H9 (cell line): ENCODE measurements at regions not wholly inside any gene's neighbourhood (a gene's known extent, or its start where the extent isn't known, plus 50 kb on each side); places are given as distances from the start of the nearest gene placed in this dataset.

Experiments used
- DNase-seq: peaks from one replicate; pipeline ENCODE4 v3.0.0-alpha.2; 2017
- H2AFZ ChIP-seq: one replicate; pipeline ENCODE4 v1.6.1; 2013; ENCODE audit warnings: mild to moderate bottlenecking, low read length, control low read depth, moderate library complexity
- H2AK5ac ChIP-seq: 2 replicates; pipeline ENCODE4 v1.6.1; 2013; ENCODE audit warnings: low read length, control low read depth, mixed read lengths; ENCODE audit not compliant: insufficient read length
- H2BK120ac ChIP-seq: one replicate; pipeline ENCODE4 v1.6.1; 2013; ENCODE audit warnings: low read depth, mild to moderate bottlenecking, low read length, control low read depth, inconsistent platforms; ENCODE audit not compliant: poor library complexity, severe bottlenecking
- H2BK12ac ChIP-seq: 2 replicates; pipeline ENCODE4 v1.6.1; 2013; ENCODE audit warnings: low read length, control low read depth, mixed read lengths, low read depth; ENCODE audit not compliant: insufficient read length
- H2BK15ac ChIP-seq: 2 replicates; pipeline ENCODE4 v1.6.1; 2013; ENCODE audit warnings: low read depth, low read length, control low read depth
- H2BK20ac ChIP-seq: one replicate; pipeline ENCODE4 v1.6.1; 2013; ENCODE audit warnings: low read depth, mild to moderate bottlenecking, low read length, control low read depth, inconsistent platforms; ENCODE audit not compliant: poor library complexity, severe bottlenecking
- H2BK5ac ChIP-seq: 2 replicates; pipeline ENCODE4 v1.6.1; 2013; ENCODE audit warnings: low read length, control low read depth, mixed read lengths; ENCODE audit not compliant: insufficient read length
- H3K14ac ChIP-seq: 2 replicates; pipeline ENCODE4 v1.6.1; 2013; ENCODE audit warnings: low read length, control low read depth; ENCODE audit not compliant: insufficient read depth
- H3K18ac ChIP-seq: 2 replicates; pipeline ENCODE4 v1.6.1; 2013; ENCODE audit warnings: low read depth, mild to moderate bottlenecking, mixed read lengths, low read length, control low read depth; ENCODE audit not compliant: insufficient read length
- H3K23ac ChIP-seq: 2 replicates; pipeline ENCODE4 v1.6.1; 2013; ENCODE audit warnings: low read length, control low read depth, mixed read lengths, low read depth; ENCODE audit not compliant: insufficient read length
- H3K23me2 ChIP-seq: 2 replicates; pipeline ENCODE4 v1.6.1; 2013; ENCODE audit warnings: low read depth, mild to moderate bottlenecking, mixed read lengths, low read length, control low read depth; ENCODE audit not compliant: insufficient read length, poor library complexity, severe bottlenecking
- H3K27ac ChIP-seq: 2 replicates; pipeline ENCODE4 v1.5.1; 2013; ENCODE audit warnings: low read length, control low read depth, mixed read lengths, low read depth; ENCODE audit not compliant: insufficient read length
- H3K27me3 ChIP-seq: 2 replicates; pipeline ENCODE4 v1.6.1; 2013; ENCODE audit warnings: low read length, control low read depth, inconsistent platforms; ENCODE audit not compliant: insufficient read depth
- H3K4ac ChIP-seq: 2 replicates; pipeline ENCODE4 v1.6.1; 2013; ENCODE audit warnings: low read depth, mild to moderate bottlenecking, control low read depth, inconsistent platforms, low read length, moderate library complexity
- H3K4me1 ChIP-seq: 2 replicates; pipeline ENCODE4 v1.6.1; 2013; ENCODE audit warnings: low read length, control low read depth, inconsistent platforms; ENCODE audit not compliant: insufficient read depth
- H3K4me2 ChIP-seq: 2 replicates; pipeline ENCODE4 v1.6.1; 2013; ENCODE audit warnings: low read length, control low read depth, mixed read lengths; ENCODE audit not compliant: insufficient read length, insufficient read depth
- H3K56ac ChIP-seq: 2 replicates; pipeline ENCODE4 v1.6.1; 2013; ENCODE audit warnings: low read depth, mild to moderate bottlenecking, mixed read lengths, low read length, control low read depth; ENCODE audit not compliant: insufficient read length
- H3K79me1 ChIP-seq: 2 replicates; pipeline ENCODE4 v1.6.1; 2013; ENCODE audit warnings: low read depth, mild to moderate bottlenecking, moderate library complexity, low read length, control low read depth, inconsistent platforms; ENCODE audit not compliant: insufficient read depth, poor library complexity, severe bottlenecking
- H3K79me2 ChIP-seq: 2 replicates; pipeline ENCODE4 v1.6.1; 2013; ENCODE audit warnings: low read length, control low read depth, inconsistent platforms; ENCODE audit not compliant: insufficient read depth
- H3K9ac ChIP-seq: 2 replicates; pipeline ENCODE4 v1.6.1; 2013; ENCODE audit warnings: low read length, control low read depth, mixed read lengths; ENCODE audit not compliant: insufficient read length; ENCODE audit errors: extremely low read depth
- H3K9me3 ChIP-seq: one replicate; pipeline ENCODE4 v1.6.1; 2013; ENCODE audit warnings: low read depth, low read length, inconsistent platforms; ENCODE audit not compliant: control insufficient read depth
- H3T11ph ChIP-seq: one replicate; pipeline ENCODE4 v1.6.1; 2013; ENCODE audit warnings: mild to moderate bottlenecking, low read length, control low read depth, inconsistent platforms
- H4K20me1 ChIP-seq: one replicate; pipeline ENCODE4 v1.6.1; 2013; ENCODE audit not compliant: control insufficient read depth, insufficient read length, insufficient read depth
- H4K5ac ChIP-seq: 2 replicates; pipeline ENCODE4 v1.6.1; 2013; ENCODE audit warnings: low read depth, mild to moderate bottlenecking, mixed read lengths, low read length, control low read depth; ENCODE audit not compliant: insufficient read length
- H4K8ac ChIP-seq: replicated peaks from 2 replicates; pipeline ENCODE4 v1.6.1; 2013; ENCODE audit warnings: low read length, control low read depth, mixed read lengths, low read depth; ENCODE audit not compliant: insufficient read length
- H4K91ac ChIP-seq: 2 replicates; pipeline ENCODE4 v1.6.1; 2013; ENCODE audit warnings: low read depth, mild to moderate bottlenecking, moderate library complexity, mixed read lengths, low read length, control low read depth; ENCODE audit not compliant: insufficient read length
- H3K27ac Mint-ChIP-seq, 3 experiments: 2 replicates in 2 of 3; 3 replicates in 1 of 3; pipeline ENCODE4 v1.8.0; 2020 to 2021; ENCODE audit warnings: mixed read lengths in 3 of 3, mild to moderate bottlenecking in 1 of 3, moderate library complexity in 1 of 3
- H3K27me3 Mint-ChIP-seq: 2 replicates; pipeline ENCODE4 v1.8.0; 2021; ENCODE audit warnings: low read depth, mild to moderate bottlenecking, moderate library complexity, mixed read lengths
- H3K36me3 Mint-ChIP-seq, 3 experiments: 2 replicates in 2 of 3; 3 replicates in 1 of 3; pipeline ENCODE4 v1.8.0; 2020 to 2021; ENCODE audit warnings: low read depth in 3 of 3, mixed read lengths in 3 of 3; ENCODE audit not compliant: insufficient read depth in 1 of 3
- H3K4me1 Mint-ChIP-seq, 2 experiments: 2 replicates each; pipeline ENCODE4 v1.8.0; 2020; ENCODE audit warnings: mixed read lengths in 2 of 2
- H3K4me3 Mint-ChIP-seq, 2 experiments: 2 replicates in 1 of 2; 3 replicates in 1 of 2; pipeline ENCODE4 v1.8.0; 2020 to 2021; ENCODE audit warnings: mild to moderate bottlenecking in 2 of 2, mixed read lengths in 2 of 2, moderate library complexity in 1 of 2
- H3K9me3 Mint-ChIP-seq, 2 experiments: 2 replicates in 1 of 2; 3 replicates in 1 of 2; pipeline ENCODE4 v1.8.0; 2020; ENCODE audit warnings: mild to moderate bottlenecking in 2 of 2, mixed read lengths in 2 of 2, moderate library complexity in 1 of 2
- CTCF ChIP-seq: fragments of 200-600 bp; sonication (generic); conservative IDR thresholded peaks from 3 replicates; pipeline ENCODE4 v1.8.0; 2021; ENCODE audit warnings: antibody characterized with exemption, mild to moderate bottlenecking
- WGBS: extraction: QIAGEN DNeasy Blood & Tissue Kit; methylation state at CpG from one replicate; pipeline ENCODE4 v1.1.7; 2013; ENCODE audit warnings: missing lambda C conversion rate, low lambda C conversion rate, mixed read lengths; ENCODE audit not compliant: insufficient read length; ENCODE audit errors: extremely low coverage; 5-methylcytosine and 5-hydroxymethylcytosine counted together

GRCh38 chr5:8869932-8870331 lies 675.9 kb downstream of the SEMA5A start:
- Histone ChIP-seq H3K79me2 (no peaks in the 10 kb centered on the region), H3K18ac (no peak overlapping the region), H3K56ac (no peak overlapping the region), H4K5ac (no peak overlapping the region), H3K27ac (no peak overlapping the region), H4K20me1 (no peaks in the 10 kb centered on the region), H2BK5ac (no peak overlapping the region), H3K79me1 (no peaks in the 10 kb centered on the region), H3K9ac (no peak overlapping the region), H3K4me1 (no peaks in the 10 kb centered on the region), H2AK5ac (no peak overlapping the region), H2BK20ac (no peak overlapping the region), H2BK120ac (no peak overlapping the region), H3K27me3 (no peaks in the 10 kb centered on the region), H3K4me2 (no peak overlapping the region), H2BK12ac (no peak overlapping the region), H3T11ph (no peak overlapping the region), H3K4ac (no peak overlapping the region), H3K9me3 (no peaks in the 10 kb centered on the region), H4K91ac (no peak overlapping the region), H2AFZ (no peak overlapping the region), H3K14ac (no peak overlapping the region), H4K8ac (no peak overlapping the region), H3K23me2 (no peaks in the 10 kb centered on the region), H3K23ac (no peak overlapping the region), H2BK15ac (no peak overlapping the region)
- WGBS, result no CpG with 5 or more reads among the region's 12 CpGs
- peaks cover 17 to 18% of the 10 kb centered on the region in 2 experiments for H3K4me1 Mint-ChIP-seq
- peaks cover 3% of the 10 kb centered on the region for H3K27me3 Mint-ChIP-seq
- no peak overlapping the region for H3K4me3 Mint-ChIP-seq
- no peaks in the 10 kb centered on the region; a peak in 1 of 5 replicates for H3K9me3 Mint-ChIP-seq
- H3K27ac Mint-ChIP-seq, result no peak overlapping the region
- no peaks in the 10 kb centered on the region; a peak in 1 of 7 replicates for H3K36me3 Mint-ChIP-seq
- no peak for DNase-seq
- no peak for TF ChIP-seq CTCF
